Naive thymus-derived CD4-positive, alpha-beta T cell (primary cell): ENCODE measurements at regions not wholly inside any gene's neighbourhood (a gene's known extent, or its start where the extent isn't known, plus 50 kb on each side); places are given as distances from the start of the nearest gene placed in this dataset.

Experiments
- ATAC-seq: fragments of 150-1000 bp; cut with Tn5 transposase; 2 replicates; pipeline ENCODE4 v1.10.0; 2021; ENCODE audit warnings: mild to moderate bottlenecking, moderate library complexity
- CTCF ChIA-PET: fragments of 350-600 bp; sonication (Branson Sonifier 250); formaldehyde crosslinking; loops from one replicate; lab custom pipeline; 2021; ENCODE audit warnings: antibody characterized with exemption; lab: Charles Lee
- POLR2A ChIA-PET: fragments of 350-600 bp; sonication (Branson Sonifier 250); formaldehyde crosslinking; loops from one replicate; lab custom pipeline; 2021; ENCODE audit warnings: antibody characterized with exemption, inconsistent platforms; lab: Charles Lee
- DNase-seq, 9 donors: peaks; one replicate each; pipeline versions ENCODE4 v3.0.0 to v3.0.0-alpha.2; 2020 to 2022; ENCODE audit warnings: mixed read lengths in 1 of 9
- H3K27ac ChIP-seq: one replicate; pipeline ENCODE4 v1.7.0; 2013; ENCODE audit warnings: mild to moderate bottlenecking, low read depth, low read length, moderate library complexity
- H3K27me3 ChIP-seq, 2 donors: one replicate each; pipeline ENCODE4 v1.7.0; 2013; ENCODE audit warnings: low read length in 2 of 2, mild to moderate bottlenecking in 2 of 2, moderate library complexity in 2 of 2; ENCODE audit not compliant: control insufficient read depth in 2 of 2, insufficient read depth in 2 of 2
- H3K36me3 ChIP-seq, 3 experiments: 1 replicate in 2 of 3; 2 replicates in 1 of 3; pipeline ENCODE4 v1.7.0; 2013; ENCODE audit warnings: low read length in 3 of 3, mild to moderate bottlenecking in 3 of 3, moderate library complexity in 1 of 3; ENCODE audit not compliant: insufficient read depth in 3 of 3, control insufficient read depth in 2 of 3
- H3K4me1 ChIP-seq, 2 donors: one replicate each; pipeline ENCODE4 v1.7.0; 2013; ENCODE audit warnings: low read length in 2 of 2, mild to moderate bottlenecking in 2 of 2, moderate library complexity in 1 of 2; ENCODE audit not compliant: control insufficient read depth in 2 of 2, insufficient read depth in 2 of 2
- H3K4me3 ChIP-seq: 2 replicates; pipeline ENCODE4 v1.7.0; 2013; ENCODE audit warnings: mild to moderate bottlenecking, low read length
- H3K9me3 ChIP-seq, 3 experiments: 1 replicate in 2 of 3; 2 replicates in 1 of 3; pipeline ENCODE4 v1.7.0; 2013; ENCODE audit warnings: low read length in 3 of 3; ENCODE audit not compliant: control insufficient read depth in 2 of 3
- H3K27ac Mint-ChIP-seq, 9 donors: one replicate each; pipeline ENCODE4 v1.8.0; 2020 to 2022; ENCODE audit warnings: mixed read lengths in 9 of 9, mild to moderate bottlenecking in 8 of 9, moderate library complexity in 5 of 9, inconsistent platforms in 2 of 9
- H3K27me3 Mint-ChIP-seq, 5 donors: one replicate each; pipeline ENCODE4 v1.8.0; 2021 to 2022; ENCODE audit warnings: mixed read lengths in 5 of 5, mild to moderate bottlenecking in 1 of 5
- H3K36me3 Mint-ChIP-seq, 5 donors: one replicate each; pipeline ENCODE4 v1.8.0; 2020 to 2022; ENCODE audit warnings: mixed read lengths in 5 of 5, mild to moderate bottlenecking in 3 of 5, inconsistent platforms in 1 of 5
- H3K4me1 Mint-ChIP-seq, 7 donors: one replicate each; pipeline ENCODE4 v1.8.0; 2020 to 2022; ENCODE audit warnings: mixed read lengths in 7 of 7, mild to moderate bottlenecking in 3 of 7, inconsistent platforms in 1 of 7
- H3K4me3 Mint-ChIP-seq, 10 donors: one replicate each; pipeline ENCODE4 v1.8.0; 2020 to 2022; ENCODE audit warnings: mild to moderate bottlenecking in 10 of 10, mixed read lengths in 10 of 10, moderate library complexity in 6 of 10, inconsistent platforms in 2 of 10
- H3K9me3 Mint-ChIP-seq, 11 donors: one replicate each; pipeline ENCODE4 v1.8.0; 2020 to 2022; ENCODE audit warnings: mixed read lengths in 11 of 11, mild to moderate bottlenecking in 4 of 11, inconsistent platforms in 1 of 11, moderate library complexity in 1 of 11
- intact Hi-C, 2 donors: fragments of 100-400 bp; cut with micrococcal nuclease; formaldehyde crosslinking; loops; one replicate each; pipeline ENCODE4 v1.15.1; 2023

GRCh38 chr18:47729356-47729755 is 201.1 kb downstream of the SMAD2 start:
- Histone ChIP-seq H3K36me3 (no peaks in the 10 kb centered on the region), H3K4me3 (no peak overlapping the region), H3K4me1 (no peaks in the 10 kb centered on the region), H3K9me3 (no peaks in the 10 kb centered on the region), H3K27ac (no peak overlapping the region), H3K27me3 (no peaks in the 10 kb centered on the region)
- no peaks in the 10 kb centered on the region for H3K4me1 Mint-ChIP-seq
- no peak overlapping the region for H3K27ac Mint-ChIP-seq
- ATAC-seq = no peak
- POLR2A ChIA-PET = no interaction called here
- CTCF ChIA-PET = interaction anchor here (1.1 kb wide), 1 partner anchor 15 kb away, joined by 4 read pairs; no protein-coding TSS in a partner anchor
- H3K9me3 Mint-ChIP-seq = no peaks in the 10 kb centered on the region
- no peak overlapping the region for H3K4me3 Mint-ChIP-seq
- no peak for DNase-seq
- H3K36me3 Mint-ChIP-seq = no peaks in the 10 kb centered on the region
- peaks cover 0 to 41% (median 37%) of the 10 kb centered on the region in 5 donors for H3K27me3 Mint-ChIP-seq
- intact Hi-C loops = no loop called here

GRCh38 chr18:47728921-47729320 is 201.5 kb downstream of the SMAD2 start:
- CTCF ChIA-PET = interaction anchor here (1.1 kb wide), 1 partner anchor 16 kb away, joined by 4 read pairs; no protein-coding TSS in a partner anchor
- POLR2A ChIA-PET = no interaction called here
- Mint-ChIP-seq H3K27ac (no peak overlapping the region), H3K4me3 (no peak overlapping the region), H3K9me3 (no peaks in the 10 kb centered on the region), H3K4me1 (no peaks in the 10 kb centered on the region), H3K36me3 (no peaks in the 10 kb centered on the region), H3K27me3 (peaks cover 0 to 37% (median 33%) of the 10 kb centered on the region in 5 donors)
- H3K27me3 ChIP-seq = no peaks in the 10 kb centered on the region
- H3K27ac ChIP-seq = no peak overlapping the region
- ATAC-seq (no peak), DNase-seq (no peak)
- H3K36me3 ChIP-seq = no peaks in the 10 kb centered on the region
- intact Hi-C loops = no loop called here
- no peaks in the 10 kb centered on the region for H3K9me3 ChIP-seq
- no peak overlapping the region for H3K4me3 ChIP-seq
- no peaks in the 10 kb centered on the region for H3K4me1 ChIP-seq

- no peak for ATAC-seq
- no peaks in the 10 kb centered on the region for H3K4me1 ChIP-seq
- Mint-ChIP-seq H3K27me3 (peaks cover 0 to 32% (median 18%) of the 10 kb centered on the region in 5 donors), H3K4me1 (no peaks in the 10 kb centered on the region), H3K36me3 (no peaks in the 10 kb centered on the region), H3K9me3 (no peaks in the 10 kb centered on the region), H3K4me3 (no peak overlapping the region), H3K27ac (no peak overlapping the region)
- no peaks in the 10 kb centered on the region for H3K9me3 ChIP-seq
- ChIA-PET POLR2A (no interaction called here), CTCF (no interaction called here)
- H3K36me3 ChIP-seq = no peaks in the 10 kb centered on the region
- DNase-seq = no peak
- no peak overlapping the region for H3K4me3 ChIP-seq
- no peak overlapping the region for H3K27ac ChIP-seq
- intact Hi-C loops = no loop called here
- H3K27me3 ChIP-seq = no peaks in the 10 kb centered on the region
Measured at GRCh38 chr18:47727409-47727808, 203.1 kb downstream of the SMAD2 start.

GRCh38 chr18:47726550-47726949 is 203.9 kb downstream of the SMAD2 start:
- H3K9me3 Mint-ChIP-seq = peaks cover 0 to 1% (median 0%) of the 10 kb centered on the region in 11 donors
- no peak overlapping the region for H3K27ac Mint-ChIP-seq
- peaks cover 0 to 27% (median 16%) of the 10 kb centered on the region in 5 donors for H3K27me3 Mint-ChIP-seq
- POLR2A ChIA-PET = no interaction called here
- Histone ChIP-seq H3K4me1 (no peaks in the 10 kb centered on the region), H3K4me3 (no peak overlapping the region), H3K9me3 (no peaks in the 10 kb centered on the region), H3K27ac (no peak overlapping the region), H3K36me3 (no peaks in the 10 kb centered on the region), H3K27me3 (no peaks in the 10 kb centered on the region)
- intact Hi-C loops = no loop called here
- ATAC-seq = no peak
- no peaks in the 10 kb centered on the region for H3K4me1 Mint-ChIP-seq
- no peak for DNase-seq
- H3K36me3 Mint-ChIP-seq = no peaks in the 10 kb centered on the region
- no peak overlapping the region for H3K4me3 Mint-ChIP-seq
- CTCF ChIA-PET = no interaction called here

GRCh38 chr18:47725656-47726055 is 204.8 kb downstream of the SMAD2 start:
- peaks cover 0 to 1% (median 0%) of the 10 kb centered on the region in 11 donors for H3K9me3 Mint-ChIP-seq
- Histone ChIP-seq H3K27ac (no peak overlapping the region), H3K27me3 (no peaks in the 10 kb centered on the region), H3K9me3 (no peaks in the 10 kb centered on the region), H3K4me1 (no peaks in the 10 kb centered on the region), H3K36me3 (no peaks in the 10 kb centered on the region), H3K4me3 (no peak overlapping the region)
- H3K27ac Mint-ChIP-seq = no peak overlapping the region
- intact Hi-C loops = no loop called here
- peaks cover 0 to 25% (median 8%) of the 10 kb centered on the region in 5 donors for H3K27me3 Mint-ChIP-seq
- DNase-seq (no peak), ATAC-seq (no peak)
- CTCF ChIA-PET = no interaction called here
- no peak overlapping the region for H3K4me3 Mint-ChIP-seq
- H3K36me3 Mint-ChIP-seq = no peaks in the 10 kb centered on the region
- peaks cover 0 to 2% (median 0%) of the 10 kb centered on the region in 7 donors for H3K4me1 Mint-ChIP-seq
- POLR2A ChIA-PET = no interaction called here

GRCh38 chr18:47724186-47724975 is 206.1 kb downstream of the SMAD2 start:
- H3K4me3 Mint-ChIP-seq = no peak overlapping the region
- no peaks in the 10 kb centered on the region for H3K36me3 ChIP-seq
- CTCF ChIA-PET = no interaction called here
- POLR2A ChIA-PET = no interaction called here
- no peaks in the 10 kb centered on the region for H3K9me3 ChIP-seq
- H3K27me3 ChIP-seq = no peaks in the 10 kb centered on the region
- H3K9me3 Mint-ChIP-seq = peaks cover 0 to 1% (median 0%) of the 10 kb centered on the region in 11 donors
- intact Hi-C loops = no loop called here
- no peak overlapping the region for H3K4me3 ChIP-seq
- no peaks in the 10 kb centered on the region for H3K36me3 Mint-ChIP-seq
- no peak overlapping the region for H3K27ac ChIP-seq
- H3K27me3 Mint-ChIP-seq = peaks cover 0 to 18% (median 5%) of the 10 kb centered on the region in 5 donors
- no peak overlapping the region for H3K27ac Mint-ChIP-seq
- H3K4me1 ChIP-seq = no peaks in the 10 kb centered on the region
- peaks cover 0 to 2% (median 0%) of the 10 kb centered on the region in 7 donors for H3K4me1 Mint-ChIP-seq
- DNase-seq (no peak), ATAC-seq (no peak)

- ATAC-seq (no peak), DNase-seq (no peak)
- ChIA-PET POLR2A (no interaction called here), CTCF (no interaction called here)
- Histone ChIP-seq H3K27ac (no peak overlapping the region), H3K9me3 (no peaks in the 10 kb centered on the region), H3K27me3 (no peaks in the 10 kb centered on the region), H3K4me3 (no peak overlapping the region), H3K4me1 (no peaks in the 10 kb centered on the region), H3K36me3 (no peaks in the 10 kb centered on the region)
- H3K27me3 Mint-ChIP-seq = peaks cover 0 to 10% (median 2%) of the 10 kb centered on the region in 5 donors
- H3K27ac Mint-ChIP-seq = no peak overlapping the region
- H3K9me3 Mint-ChIP-seq = peaks cover 0 to 1% (median 0%) of the 10 kb centered on the region in 11 donors
- H3K36me3 Mint-ChIP-seq = no peaks in the 10 kb centered on the region
- peaks cover 0 to 2% (median 0%) of the 10 kb centered on the region in 7 donors for H3K4me1 Mint-ChIP-seq
- intact Hi-C loops = no loop called here
- no peak overlapping the region for H3K4me3 Mint-ChIP-seq
Measured at GRCh38 chr18:47721876-47722275, 208.6 kb downstream of the SMAD2 start.
